ENCODE measurements at regions not wholly inside any gene's neighbourhood (a gene's known extent, or its start where the extent isn't known, plus 50 kb on each side); places are given as distances from the start of the nearest gene placed in this dataset.

DNA sequence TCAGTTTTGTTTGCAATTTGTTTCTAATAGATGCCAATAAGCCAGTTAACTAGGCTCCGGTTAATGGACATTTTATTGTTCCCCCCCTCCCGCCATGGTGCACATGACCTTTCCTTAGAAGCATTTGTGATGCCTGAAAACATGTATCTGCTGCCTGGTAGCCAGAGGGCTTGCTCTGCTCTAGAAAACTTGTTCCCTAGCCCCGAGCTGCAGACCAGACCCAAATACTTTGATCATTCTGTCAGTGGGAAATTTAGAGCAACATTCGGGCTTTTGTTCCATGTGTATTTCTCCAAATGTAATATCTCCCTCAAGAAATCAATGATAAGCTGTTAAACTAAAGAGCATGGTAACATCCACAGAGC is 104.7 kb downstream of the EVX1 start:
- no peaks in the 10 kb centered on the region for H3K4me1 Mint-ChIP-seq
- H3K27me3 Mint-ChIP-seq, result peaks cover 41% of the 10 kb centered on the region
- no peaks in the 10 kb centered on the region for H3K9me3 Mint-ChIP-seq
- H3K27ac Mint-ChIP-seq, result no peak overlapping the region
- no peak for ATAC-seq
- H3K4me3 Mint-ChIP-seq, result no peak overlapping the region
- H3K36me3 Mint-ChIP-seq, result no peaks in the 10 kb centered on the region

DNA sequence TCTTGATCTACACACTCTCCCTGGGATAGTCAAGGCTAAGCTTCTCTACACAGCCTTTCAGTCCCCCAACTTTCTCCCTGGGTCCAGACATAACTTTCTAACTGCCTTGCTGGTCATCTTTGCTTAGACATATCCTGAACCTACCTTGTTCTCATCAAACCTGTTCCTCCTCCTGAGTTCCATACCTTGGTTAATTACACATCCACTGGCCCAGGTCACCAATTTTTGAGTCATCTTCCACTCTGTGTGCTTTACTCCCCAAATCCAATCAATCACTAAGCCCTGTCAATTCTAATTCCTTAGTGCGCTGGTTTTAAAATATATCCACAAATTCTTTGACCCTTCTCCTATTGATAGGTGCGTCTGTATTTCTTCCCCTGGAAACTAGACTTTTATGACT is 107.0 kb downstream of the EVX1 start:
- no peak overlapping the region for H3K27ac Mint-ChIP-seq

GRCh38 chr7:27351137-27351536 is 108.5 kb downstream of the EVX1 start:
- Mint-ChIP-seq H3K27ac (no peak overlapping the region), H3K4me1 (no peaks in the 10 kb centered on the region), H3K4me3 (no peak overlapping the region), H3K36me3 (no peaks in the 10 kb centered on the region), H3K27me3 (peaks cover 32% of the 10 kb centered on the region), H3K9me3 (no peaks in the 10 kb centered on the region)
- no peak for ATAC-seq

More for the DNA sequence above, 107.0 kb downstream of the EVX1 start:
- Mint-ChIP-seq H3K36me3 (no peaks in the 10 kb centered on the region), H3K4me1 (no peaks in the 10 kb centered on the region), H3K27me3 (peaks cover 32% of the 10 kb centered on the region), H3K4me3 (no peak overlapping the region), H3K9me3 (no peaks in the 10 kb centered on the region)
- no peak for ATAC-seq

- Mint-ChIP-seq H3K4me1 (no peaks in the 10 kb centered on the region), H3K27ac (no peak overlapping the region), H3K27me3 (peaks cover 32% of the 10 kb centered on the region), H3K4me3 (no peak overlapping the region), H3K36me3 (no peaks in the 10 kb centered on the region), H3K9me3 (no peaks in the 10 kb centered on the region)
- no peak for ATAC-seq
Measured at GRCh38 chr7:27351786-27352185, 109.2 kb downstream of the EVX1 start.

DNA sequence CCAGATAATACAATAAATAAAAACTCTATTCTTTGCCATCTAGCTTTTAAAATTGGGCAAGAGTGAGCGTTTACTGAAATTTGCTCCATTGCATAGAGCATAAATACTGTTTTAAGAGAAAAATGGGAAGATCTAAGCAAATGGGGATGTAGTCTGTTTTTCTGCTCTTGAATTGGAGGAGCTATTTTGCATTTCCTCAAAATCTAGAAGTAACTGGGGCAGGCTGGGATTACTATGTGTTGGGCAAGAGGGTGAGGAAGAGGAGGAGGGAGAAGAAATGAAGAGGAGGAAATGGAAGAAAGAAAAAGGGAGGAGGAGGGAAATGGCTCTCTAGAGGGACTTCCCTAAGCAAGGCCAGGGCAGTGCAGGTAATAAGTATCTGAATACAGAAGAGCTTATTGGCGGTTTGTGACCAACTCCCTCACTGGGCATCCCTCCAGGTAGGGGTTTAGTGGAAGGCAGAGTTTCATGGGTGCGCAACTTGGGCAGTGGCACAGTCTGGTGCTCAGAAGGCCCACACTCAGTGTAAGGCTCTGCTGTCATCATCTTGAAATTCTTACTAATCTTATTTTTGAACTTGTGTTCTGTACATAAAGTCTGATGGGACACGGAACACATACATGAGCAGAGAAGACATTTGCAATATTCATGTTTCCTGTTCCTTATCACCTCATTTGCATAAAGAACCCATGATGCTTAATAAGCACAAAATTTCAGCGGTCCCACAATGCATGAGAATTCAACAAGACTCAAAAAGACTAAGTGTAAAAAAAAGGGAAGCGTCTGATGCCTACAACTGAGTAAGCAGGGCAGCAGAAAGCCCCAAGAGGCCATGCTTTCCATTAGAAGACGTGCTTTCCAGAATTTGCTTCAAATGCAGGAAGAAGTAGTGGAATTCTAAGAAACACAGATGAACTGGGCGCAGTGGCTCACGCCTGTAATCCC is 116.9 kb downstream of the EVX1 start:
- Mint-ChIP-seq H3K27ac (no peak overlapping the region), H3K4me3 (no peak overlapping the region), H3K9me3 (no peaks in the 10 kb centered on the region), H3K27me3 (peaks cover 28% of the 10 kb centered on the region), H3K4me1 (no peaks in the 10 kb centered on the region), H3K36me3 (no peaks in the 10 kb centered on the region)
- ATAC-seq, result no peak

GRCh38 chr7:27361522-27361921 is 118.9 kb downstream of the EVX1 start:
- Mint-ChIP-seq H3K27me3 (peaks cover 28% of the 10 kb centered on the region), H3K27ac (no peak overlapping the region), H3K4me3 (no peak overlapping the region), H3K36me3 (no peaks in the 10 kb centered on the region), H3K4me1 (no peaks in the 10 kb centered on the region), H3K9me3 (no peaks in the 10 kb centered on the region)
- no peak for ATAC-seq

GRCh38 chr7:27362026-27362425 is 119.4 kb downstream of the EVX1 start:
- H3K4me3 Mint-ChIP-seq, result no peak overlapping the region
- H3K27ac Mint-ChIP-seq, result no peak overlapping the region
- peaks cover 26% of the 10 kb centered on the region for H3K27me3 Mint-ChIP-seq
- no peaks in the 10 kb centered on the region for H3K9me3 Mint-ChIP-seq
- no peaks in the 10 kb centered on the region for H3K4me1 Mint-ChIP-seq
- no peaks in the 10 kb centered on the region for H3K36me3 Mint-ChIP-seq
- ATAC-seq, result no peak

GRCh38 chr7:27364344-27364758 is 121.7 kb downstream of the EVX1 start:
- Mint-ChIP-seq H3K36me3 (no peaks in the 10 kb centered on the region), H3K4me1 (no peaks in the 10 kb centered on the region), H3K27ac (no peak overlapping the region), H3K9me3 (no peaks in the 10 kb centered on the region), H3K27me3 (peaks cover 3% of the 10 kb centered on the region), H3K4me3 (no peak overlapping the region)
- ATAC-seq, result no peak

GRCh38 chr7:27367179-27367932 is 124.8 kb downstream of the EVX1 start:
- no peaks in the 10 kb centered on the region for H3K36me3 Mint-ChIP-seq
- no peaks in the 10 kb centered on the region for H3K4me1 Mint-ChIP-seq
- H3K27me3 Mint-ChIP-seq, result no peaks in the 10 kb centered on the region
- H3K9me3 Mint-ChIP-seq, result no peaks in the 10 kb centered on the region
- ATAC-seq, result no peak
- H3K27ac Mint-ChIP-seq, result no peak overlapping the region
- H3K4me3 Mint-ChIP-seq, result no peak overlapping the region

GRCh38 chr7:27367933-27368549 is 125.4 kb downstream of the EVX1 start:
- no peak overlapping the region for H3K27ac Mint-ChIP-seq
- H3K4me3 Mint-ChIP-seq, result no peak overlapping the region
- no peaks in the 10 kb centered on the region for H3K27me3 Mint-ChIP-seq
- ATAC-seq, result no peak
- no peaks in the 10 kb centered on the region for H3K4me1 Mint-ChIP-seq
- no peaks in the 10 kb centered on the region for H3K9me3 Mint-ChIP-seq
- H3K36me3 Mint-ChIP-seq, result no peaks in the 10 kb centered on the region

- no peaks in the 10 kb centered on the region for H3K4me1 Mint-ChIP-seq
- no peak overlapping the region for H3K4me3 Mint-ChIP-seq
- ATAC-seq, result no peak
- no peaks in the 10 kb centered on the region for H3K36me3 Mint-ChIP-seq
- no peaks in the 10 kb centered on the region for H3K9me3 Mint-ChIP-seq
- H3K27me3 Mint-ChIP-seq, result peaks cover 48% of the 10 kb centered on the region
- H3K27ac Mint-ChIP-seq, result no peak overlapping the region
Measured at GRCh38 chr7:27374958-27375841, 132.6 kb downstream of the EVX1 start.

DNA sequence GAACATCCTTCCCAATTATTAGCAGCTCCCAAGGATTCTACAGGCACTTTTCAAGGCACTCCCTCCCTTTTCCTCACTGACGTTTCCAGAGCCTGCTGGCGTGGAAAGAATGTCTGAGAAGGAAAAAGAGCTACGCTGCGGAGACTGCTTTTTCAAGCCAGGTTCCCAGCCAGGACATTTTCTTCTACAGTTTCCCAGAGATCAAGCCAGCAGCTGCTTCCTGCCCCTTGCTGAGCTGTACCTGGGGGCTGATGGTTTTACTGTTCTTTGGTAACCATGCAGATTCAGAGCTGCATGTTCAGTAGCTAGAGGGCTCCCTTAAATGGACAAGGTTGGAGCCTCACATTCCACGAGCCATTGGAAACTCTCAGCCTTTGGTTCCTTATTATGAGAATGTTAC is 133.4 kb downstream of the EVX1 start:
- no peak for ATAC-seq

DNA sequence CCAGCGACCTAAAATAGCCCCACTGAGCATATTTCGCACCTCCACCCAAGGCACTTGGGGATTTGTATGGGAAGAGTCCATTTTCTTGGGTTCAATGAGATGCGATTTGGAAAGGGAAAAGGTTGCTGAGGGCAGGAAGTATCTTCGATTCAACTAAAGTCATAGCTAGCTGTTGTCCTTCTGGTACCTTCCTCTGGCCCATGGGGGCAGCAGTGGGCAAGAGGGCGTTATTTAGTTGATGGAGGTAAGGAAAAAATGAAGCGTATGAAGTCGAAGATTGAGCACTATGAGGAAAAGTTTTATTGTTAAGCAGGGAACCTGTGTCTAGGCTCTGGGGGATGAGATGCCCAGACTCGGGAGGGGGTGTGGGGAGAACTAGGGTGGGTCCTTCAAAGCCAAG is 135.4 kb downstream of the EVX1 start:
- no peaks in the 10 kb centered on the region for H3K4me1 Mint-ChIP-seq
- no peaks in the 10 kb centered on the region for H3K9me3 Mint-ChIP-seq
- H3K27me3 Mint-ChIP-seq, result peaks cover 53% of the 10 kb centered on the region
- no peaks in the 10 kb centered on the region for H3K36me3 Mint-ChIP-seq
- no peak for ATAC-seq
- H3K27ac Mint-ChIP-seq, result no peak overlapping the region
- no peak overlapping the region for H3K4me3 Mint-ChIP-seq

More for the DNA sequence above, 133.4 kb downstream of the EVX1 start:
- Mint-ChIP-seq H3K27me3 (peaks cover 53% of the 10 kb centered on the region), H3K27ac (no peak overlapping the region), H3K4me1 (no peaks in the 10 kb centered on the region), H3K36me3 (no peaks in the 10 kb centered on the region), H3K9me3 (no peaks in the 10 kb centered on the region), H3K4me3 (no peak overlapping the region)

DNA sequence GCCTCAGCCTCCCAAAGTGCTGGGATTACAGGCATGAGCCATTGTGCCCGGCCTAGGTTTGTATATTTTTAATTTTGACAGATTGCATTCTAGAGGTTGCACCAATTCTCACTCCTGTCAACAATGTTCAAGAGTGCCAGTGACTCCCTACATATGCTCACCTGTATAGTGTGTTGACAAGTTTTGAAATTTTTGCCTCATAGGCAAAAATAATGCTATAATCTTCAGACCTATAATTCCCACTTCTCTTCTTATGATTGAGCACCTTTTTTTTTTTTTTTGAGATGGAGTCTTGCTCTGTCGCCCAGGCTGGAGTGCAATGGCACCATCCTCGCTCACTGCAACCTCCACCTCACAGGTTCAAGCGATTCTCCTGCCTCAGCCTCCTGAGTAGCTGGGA is 139.7 kb downstream of the EVX1 start:
- H3K4me3 Mint-ChIP-seq, result no peak overlapping the region
- no peaks in the 10 kb centered on the region for H3K36me3 Mint-ChIP-seq
- no peak overlapping the region for H3K27ac Mint-ChIP-seq
- peaks cover 33% of the 10 kb centered on the region for H3K27me3 Mint-ChIP-seq
- H3K4me1 Mint-ChIP-seq, result no peaks in the 10 kb centered on the region
- no peaks in the 10 kb centered on the region for H3K9me3 Mint-ChIP-seq
- ATAC-seq, result no peak

GRCh38 chr7:27386581-27386980 is 144.0 kb downstream of the EVX1 start:
- H3K36me3 Mint-ChIP-seq, result no peaks in the 10 kb centered on the region
- H3K4me3 Mint-ChIP-seq, result no peak overlapping the region
- no peaks in the 10 kb centered on the region for H3K4me1 Mint-ChIP-seq
- peaks cover 36% of the 10 kb centered on the region for H3K27me3 Mint-ChIP-seq
- H3K27ac Mint-ChIP-seq, result no peak overlapping the region
- ATAC-seq, result no peak
- H3K9me3 Mint-ChIP-seq, result no peaks in the 10 kb centered on the region

All from stimulated activated memory B cell treated with anti-CD40 and anti-IgM and Interleukin-4, amounts not matched to agents 10 μg/mL and 1 μg/mL and 100 μg/mL, for 72 hours (primary cell).